Trophoblast cell (in vitro differentiated cells and primary cell): ENCODE measurements at regions not wholly inside any gene's neighbourhood (a gene's known extent, or its start where the extent isn't known, plus 50 kb on each side); places are given as distances from the start of the nearest gene placed in this dataset.

Experiments
- DNase-seq, 2 donors: peaks; one replicate each; pipeline ENCODE4 v3.0.0-alpha.2; 2016
- H2AFZ ChIP-seq: 2 replicates; pipeline ENCODE4 v1.6.1; 2013; ENCODE audit warnings: low read length, moderate library complexity, mild to moderate bottlenecking; ENCODE audit not compliant: insufficient read depth, poor library complexity
- H2AK5ac ChIP-seq: 2 replicates; pipeline ENCODE4 v1.6.1; 2013; ENCODE audit warnings: mild to moderate bottlenecking, low read length
- H2BK120ac ChIP-seq: 2 replicates; pipeline ENCODE4 v1.6.1; 2013; ENCODE audit warnings: low read length, mild to moderate bottlenecking, moderate library complexity; ENCODE audit not compliant: insufficient read depth, poor library complexity
- H2BK12ac ChIP-seq: 2 replicates; pipeline ENCODE4 v1.6.1; 2013; ENCODE audit warnings: mild to moderate bottlenecking, low read length, moderate library complexity
- H2BK5ac ChIP-seq: 2 replicates; pipeline ENCODE4 v1.6.1; 2013; ENCODE audit warnings: low read length, low read depth, moderate library complexity, mild to moderate bottlenecking; ENCODE audit not compliant: poor library complexity
- H3K14ac ChIP-seq: 2 replicates; pipeline ENCODE4 v1.6.1; 2013; ENCODE audit warnings: mild to moderate bottlenecking, low read length
- H3K18ac ChIP-seq: 2 replicates; pipeline ENCODE4 v1.6.1; 2013; ENCODE audit warnings: mild to moderate bottlenecking, low read length
- H3K23ac ChIP-seq: 2 replicates; pipeline ENCODE4 v1.6.1; 2013; ENCODE audit warnings: low read length
- H3K27ac ChIP-seq: 2 replicates; pipeline ENCODE4 v1.5.1; 2013; ENCODE audit warnings: low read depth, mild to moderate bottlenecking, inconsistent platforms, low read length, moderate library complexity
- H3K27me3 ChIP-seq: 2 replicates; pipeline ENCODE4 v1.6.1; 2013; ENCODE audit warnings: inconsistent platforms, mild to moderate bottlenecking, low read length, moderate library complexity; ENCODE audit not compliant: insufficient read depth
- H3K36me3 ChIP-seq, 2 experiments: 1 replicate in 1 of 2; 2 replicates in 1 of 2; pipeline ENCODE4 v1.6.1; 2013; ENCODE audit warnings: low read length in 2 of 2, mild to moderate bottlenecking in 2 of 2, moderate library complexity in 1 of 2; ENCODE audit not compliant: insufficient read depth in 2 of 2, control insufficient read depth in 1 of 2
- H3K4ac ChIP-seq: 2 replicates; pipeline ENCODE4 v1.6.1; 2013; ENCODE audit warnings: low read depth, mild to moderate bottlenecking, low read length, moderate library complexity
- H3K4me1 ChIP-seq, 2 experiments: 1 replicate in 1 of 2; 2 replicates in 1 of 2; pipeline ENCODE4 v1.6.1; 2013; ENCODE audit warnings: low read length in 2 of 2, mild to moderate bottlenecking in 2 of 2, moderate library complexity in 1 of 2; ENCODE audit not compliant: insufficient read depth in 2 of 2, control insufficient read depth in 1 of 2
- H3K4me2 ChIP-seq: 2 replicates; pipeline ENCODE4 v1.6.1; 2013; ENCODE audit warnings: inconsistent platforms, mild to moderate bottlenecking, low read length, moderate library complexity
- H3K4me3 ChIP-seq: 2 replicates; pipeline ENCODE4 v1.5.1; 2013; ENCODE audit warnings: mild to moderate bottlenecking, low read depth, low read length, inconsistent platforms
- H3K79me1 ChIP-seq: one replicate; pipeline ENCODE4 v1.6.1; 2013; ENCODE audit warnings: low read length
- H3K79me2 ChIP-seq: 2 replicates; pipeline ENCODE4 v1.6.1; 2013; ENCODE audit warnings: low read length, mild to moderate bottlenecking; ENCODE audit not compliant: control insufficient read depth, insufficient read depth, poor library complexity
- H3K9ac ChIP-seq: 2 replicates; pipeline ENCODE4 v1.6.1; 2013; ENCODE audit warnings: mild to moderate bottlenecking, low read length
- H3K9me3 ChIP-seq: 2 replicates; pipeline ENCODE4 v1.6.1; 2013; ENCODE audit warnings: low read depth, mild to moderate bottlenecking, control low read depth, inconsistent platforms, low read length; ENCODE audit not compliant: insufficient read depth
- H4K12ac ChIP-seq: 2 replicates; pipeline ENCODE4 v1.6.1; 2013; ENCODE audit warnings: low read depth, mild to moderate bottlenecking, low read length, moderate library complexity
- H4K8ac ChIP-seq: 2 replicates; pipeline ENCODE4 v1.6.1; 2013; ENCODE audit warnings: low read depth, mild to moderate bottlenecking, low read length, moderate library complexity
- H4K91ac ChIP-seq: one replicate; pipeline ENCODE4 v1.6.1; 2013; ENCODE audit warnings: low read depth, mild to moderate bottlenecking, low read length, moderate library complexity
- WGBS: extraction: QIAGEN DNeasy Blood & Tissue Kit; methylation state at CpG from one replicate; pipeline ENCODE4 v1.1.7; 2013; ENCODE audit warnings: missing lambda C conversion rate; ENCODE audit not compliant: insufficient read length, insufficient coverage; ENCODE audit errors: extremely low coverage; 5-methylcytosine and 5-hydroxymethylcytosine counted together

DNA sequence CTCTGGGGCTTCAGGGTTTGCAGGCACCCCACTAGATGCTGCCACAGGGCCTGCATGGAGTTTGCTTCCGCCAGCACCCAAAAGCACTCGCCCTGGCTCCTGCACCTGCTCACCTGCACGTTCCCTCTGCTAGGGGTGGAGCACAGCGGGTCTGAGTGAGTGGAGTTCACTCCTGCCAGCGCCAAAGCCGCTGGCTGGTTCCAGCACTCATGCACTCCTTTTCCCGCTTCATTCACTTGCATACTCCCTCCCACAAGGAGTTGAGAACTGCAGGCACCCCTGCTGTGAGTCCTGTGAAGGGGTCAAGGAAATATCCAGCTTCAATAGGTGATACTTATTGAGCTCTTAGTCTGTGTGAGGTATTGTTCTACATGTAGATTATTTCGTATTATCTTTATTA, 537.5 kb downstream of the NR2F2 start:
- Histone ChIP-seq H3K18ac (no peak overlapping the region), H3K79me2 (no peaks in the 10 kb centered on the region), H2BK12ac (no peak overlapping the region), H3K27me3 (no peaks in the 10 kb centered on the region), H3K9me3 (peaks cover 8% of the 10 kb centered on the region), H4K8ac (no peak overlapping the region), H3K4me2 (no peak overlapping the region), H3K14ac (no peak overlapping the region), H3K36me3 (no peaks in the 10 kb centered on the region), H3K4me3 (no peak overlapping the region), H3K4ac (no peak overlapping the region), H3K79me1 (no peaks in the 10 kb centered on the region), H3K4me1 (no peaks in the 10 kb centered on the region), H2BK120ac (no peak overlapping the region), H4K12ac (no peak overlapping the region), H3K23ac (no peak overlapping the region), H3K9ac (no peak overlapping the region), H3K27ac (no peak overlapping the region), H2BK5ac (no peak overlapping the region), H2AK5ac (no peak overlapping the region), H2AFZ (no peak overlapping the region), H4K91ac (no peak overlapping the region)
- no CpG with 5 or more reads among the region's 8 CpGs for WGBS
- DNase-seq: no peak

GRCh38 chr15:96869122-96869521, 538.6 kb downstream of the NR2F2 start:
- Histone ChIP-seq H3K14ac (no peak overlapping the region), H2AFZ (no peak overlapping the region), H3K9me3 (peaks cover 8% of the 10 kb centered on the region), H2BK12ac (no peak overlapping the region), H4K8ac (no peak overlapping the region), H4K91ac (no peak overlapping the region), H3K27ac (no peak overlapping the region), H3K18ac (no peak overlapping the region), H2BK5ac (no peak overlapping the region), H3K23ac (no peak overlapping the region), H2AK5ac (no peak overlapping the region), H3K27me3 (no peaks in the 10 kb centered on the region), H3K79me1 (no peaks in the 10 kb centered on the region), H3K79me2 (no peaks in the 10 kb centered on the region), H3K4me1 (no peaks in the 10 kb centered on the region), H3K4me2 (no peak overlapping the region), H2BK120ac (no peak overlapping the region), H4K12ac (no peak overlapping the region), H3K9ac (no peak overlapping the region), H3K4me3 (no peak overlapping the region), H3K36me3 (no peaks in the 10 kb centered on the region), H3K4ac (no peak overlapping the region)
- no peak for DNase-seq
- WGBS: no CpG with 5 or more reads among the region's 1 CpG

DNA sequence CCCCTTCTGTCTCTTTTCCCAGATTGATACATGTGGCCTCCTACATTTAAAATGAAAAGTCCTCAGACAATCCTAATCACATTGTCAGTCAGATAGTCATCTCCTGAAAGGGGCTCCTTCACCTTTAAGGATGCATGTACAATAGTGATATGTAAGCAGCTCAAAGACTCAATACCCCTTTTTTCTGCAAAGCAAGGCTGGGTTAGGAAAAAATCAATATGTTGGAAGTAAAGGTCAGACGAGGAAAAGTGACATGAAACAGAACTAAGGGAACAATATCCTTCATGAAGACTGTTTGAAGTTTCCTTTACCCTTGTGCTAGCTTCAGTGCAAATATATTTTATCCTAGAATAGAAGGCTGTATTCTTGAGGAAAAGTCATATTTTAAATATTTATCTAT, 539.3 kb downstream of the NR2F2 start:
- H3K9me3 ChIP-seq: peaks cover 8% of the 10 kb centered on the region
- WGBS: no CpG with 5 or more reads among the region's 1 CpG

GRCh38 chr15:96870580-96870979, 540.1 kb downstream of the NR2F2 start:
- Histone ChIP-seq H3K4me1 (no peaks in the 10 kb centered on the region), H3K23ac (no peak overlapping the region), H3K18ac (no peak overlapping the region), H3K9ac (no peak overlapping the region), H3K27me3 (no peaks in the 10 kb centered on the region), H3K14ac (no peak overlapping the region), H2BK5ac (no peak overlapping the region), H3K79me2 (no peaks in the 10 kb centered on the region), H2BK12ac (no peak overlapping the region), H3K79me1 (no peaks in the 10 kb centered on the region), H2AFZ (no peak overlapping the region), H3K4me2 (no peak overlapping the region), H3K9me3 (peaks cover 8% of the 10 kb centered on the region), H3K4ac (no peak overlapping the region), H3K4me3 (no peak overlapping the region), H4K12ac (no peak overlapping the region), H2BK120ac (no peak overlapping the region), H2AK5ac (no peak overlapping the region), H4K91ac (no peak overlapping the region), H3K36me3 (no peaks in the 10 kb centered on the region), H4K8ac (no peak overlapping the region), H3K27ac (no peak overlapping the region)
- DNase-seq: no peak
- WGBS: no CpG with 5 or more reads among the region's 8 CpGs

More for the DNA sequence above, 539.3 kb downstream of the NR2F2 start:
- Histone ChIP-seq H2BK5ac (no peak overlapping the region), H4K8ac (no peak overlapping the region), H4K12ac (no peak overlapping the region), H3K79me1 (no peaks in the 10 kb centered on the region), H3K9ac (no peak overlapping the region), H3K4ac (no peak overlapping the region), H3K79me2 (no peaks in the 10 kb centered on the region), H4K91ac (no peak overlapping the region), H2AFZ (no peak overlapping the region), H3K18ac (no peak overlapping the region), H3K4me1 (no peaks in the 10 kb centered on the region), H3K36me3 (no peaks in the 10 kb centered on the region), H3K27ac (no peak overlapping the region), H3K23ac (no peak overlapping the region), H3K14ac (no peak overlapping the region), H2BK120ac (no peak overlapping the region), H2BK12ac (no peak overlapping the region), H3K4me3 (no peak overlapping the region), H3K27me3 (no peaks in the 10 kb centered on the region), H2AK5ac (no peak overlapping the region), H3K4me2 (no peak overlapping the region)
- DNase-seq: no peak
